ENCODE measurements at regions not wholly inside any gene's neighbourhood (a gene's known extent, or its start where the extent isn't known, plus 50 kb on each side); places are given as distances from the start of the nearest gene placed in this dataset.

- Histone ChIP-seq H3K27me3 (replicated peaks in 1 of 2; ENCODE audit: control insufficient read depth in 2 of 2, extremely low read depth in 1 of 2, insufficient read depth in 2 of 2, low read length in 1 of 2) (no peaks in the 10 kb centered on the region), H3K36me3 (ENCODE audit: control insufficient read depth in 2 of 2, extremely low read depth in 1 of 2, insufficient read depth in 1 of 2, low read length in 1 of 2) (peaks cover 2 to 4% of the 10 kb centered on the region in 2 donors), H3K27ac (ENCODE audit: low read length) (no peak overlapping the region), H3K9me3 (no peaks in the 10 kb centered on the region), H3K4me1 (ENCODE audit: control insufficient read depth in 1 of 2, extremely low read depth in 1 of 2, insufficient read depth in 2 of 2, low read length in 2 of 2) (peaks cover 4 to 30% of the 10 kb centered on the region in 2 experiments), H3K4me3 (ENCODE audit: control insufficient read depth in 1 of 2, extremely low read depth in 1 of 2, low read length in 1 of 2) (no peak overlapping the region)
- POLR2A ChIA-PET: interaction anchor here in 1 of 2 donors (0.6 to 0.7 kb wide), 2 partner anchors 10 to 344 kb away, joined by 3 read pairs; no protein-coding TSS in a partner anchor
- Mint-ChIP-seq H3K4me1 (peaks cover 71 to 75% (median 73%) of the 10 kb centered on the region in 3 donors), H3K36me3 (peaks cover 59% of the 10 kb centered on the region), H3K9me3 (peaks cover 0 to 8% (median 8%) of the 10 kb centered on the region in 3 donors), H3K27ac (peak overlapping the region; percentile 25 to 82), H3K4me3 (peak overlapping the region in 1 of 3 donors; percentile 11), H3K27me3 (no peaks in the 10 kb centered on the region)
- ATAC-seq (replicated peaks in 1 of 4) (no peak), DNase-seq (no peak)
- WGBS (ENCODE audit: insufficient coverage): no CpG with 5 or more reads among the region's 2 CpGs
- CTCF ChIA-PET: no interaction called here
These were observed 279.9 kb upstream of the MKLN1 start for GRCh38 chr7:131047651-131048304.

- peaks cover 76 to 80% (median 79%) of the 10 kb centered on the region in 3 donors for H3K4me1 Mint-ChIP-seq
- H3K4me1 ChIP-seq (ENCODE audit: control insufficient read depth in 1 of 2, extremely low read depth in 1 of 2, insufficient read depth in 2 of 2, low read length in 2 of 2): peaks cover 12 to 58% of the 10 kb centered on the region in 2 experiments
- ChIA-PET CTCF (interaction anchor here in 1 of 2 donors (1.1 kb wide), 1 partner anchor 13 kb away, joined by 5 read pairs; no protein-coding TSS in a partner anchor), POLR2A (interaction anchor here (0.5 to 0.8 kb wide), 3 partner anchors 35 to 46 kb away, joined by 3 read pairs; no protein-coding TSS in a partner anchor)
- H3K9me3 ChIP-seq: no peaks in the 10 kb centered on the region
- no peaks in the 10 kb centered on the region for H3K27me3 ChIP-seq (replicated peaks in 1 of 2; ENCODE audit: control insufficient read depth in 2 of 2, extremely low read depth in 1 of 2, insufficient read depth in 2 of 2, low read length in 1 of 2)
- DNase-seq (no peak), ATAC-seq (replicated peaks in 1 of 4) (peak in 1 of 4 experiments; percentile 27)
- H3K27ac ChIP-seq (ENCODE audit: low read length): peak overlapping the region; percentile 21
- peaks cover 62% of the 10 kb centered on the region for H3K36me3 Mint-ChIP-seq
- no peak overlapping the region for H3K4me3 ChIP-seq (ENCODE audit: control insufficient read depth in 1 of 2, extremely low read depth in 1 of 2, low read length in 1 of 2)
- peaks cover 0 to 6% (median 1%) of the 10 kb centered on the region in 3 donors for H3K9me3 Mint-ChIP-seq
- no peak overlapping the region for H3K4me3 Mint-ChIP-seq
- H3K27me3 Mint-ChIP-seq: no peaks in the 10 kb centered on the region
- H3K36me3 ChIP-seq (ENCODE audit: control insufficient read depth in 2 of 2, extremely low read depth in 1 of 2, insufficient read depth in 1 of 2, low read length in 1 of 2): peaks cover 2 to 9% of the 10 kb centered on the region in 2 donors
- no CpG with 5 or more reads among the region's 2 CpGs for WGBS (ENCODE audit: insufficient coverage)
- H3K27ac Mint-ChIP-seq: peak overlapping the region; percentile 6 to 46
These were observed 276.4 kb upstream of the MKLN1 start for GRCh38 chr7:131051304-131051703.

GRCh38 chr7:131052285-131052904, 275.3 kb upstream of the MKLN1 start:
- Mint-ChIP-seq H3K27ac (peak overlapping the region in 1 of 2 donors; percentile 52), H3K36me3 (peaks cover 52% of the 10 kb centered on the region), H3K27me3 (no peaks in the 10 kb centered on the region), H3K4me1 (peaks cover 76 to 81% (median 79%) of the 10 kb centered on the region in 3 donors), H3K4me3 (peak overlapping the region in 1 of 3 donors; percentile 38), H3K9me3 (peaks cover 0 to 4% (median 0%) of the 10 kb centered on the region in 3 donors)
- H3K27me3 ChIP-seq (replicated peaks in 1 of 2; ENCODE audit: control insufficient read depth in 2 of 2, extremely low read depth in 1 of 2, insufficient read depth in 2 of 2, low read length in 1 of 2): no peaks in the 10 kb centered on the region
- H3K36me3 ChIP-seq (ENCODE audit: control insufficient read depth in 2 of 2, extremely low read depth in 1 of 2, insufficient read depth in 1 of 2, low read length in 1 of 2): peaks cover 2 to 9% of the 10 kb centered on the region in 2 donors
- DNase-seq (no peak), ATAC-seq (replicated peaks in 1 of 4) (no peak)
- no peak overlapping the region for H3K27ac ChIP-seq (ENCODE audit: low read length)
- ChIA-PET CTCF (interaction anchor here (0.6 to 3.2 kb wide), 3 partner anchors 12 to 161 kb away, joined by 3 to 11 read pairs (median 5); no protein-coding TSS in a partner anchor), POLR2A (interaction anchor here in 1 of 2 donors (0.7 kb wide), 1 partner anchor 16 kb away, joined by 8 read pairs; no protein-coding TSS in a partner anchor)
- no peak overlapping the region for H3K4me3 ChIP-seq (ENCODE audit: control insufficient read depth in 1 of 2, extremely low read depth in 1 of 2, low read length in 1 of 2)
- WGBS (ENCODE audit: insufficient coverage): 86% methylated on average over 2 of the region's 4 CpGs
- H3K9me3 ChIP-seq: no peaks in the 10 kb centered on the region
- peaks cover 20 to 68% of the 10 kb centered on the region in 2 experiments for H3K4me1 ChIP-seq (ENCODE audit: control insufficient read depth in 1 of 2, extremely low read depth in 1 of 2, insufficient read depth in 2 of 2, low read length in 2 of 2)

GRCh38 chr7:131056007-131056406, 271.7 kb upstream of the MKLN1 start:
- Mint-ChIP-seq H3K27ac (peak overlapping the region; percentile 93 to 99), H3K36me3 (peaks cover 32% of the 10 kb centered on the region), H3K4me3 (peak overlapping the region; percentile 53 to 80 (median 60)), H3K4me1 (peaks cover 72 to 77% (median 76%) of the 10 kb centered on the region in 3 donors), H3K9me3 (no peaks in the 10 kb centered on the region), H3K27me3 (no peaks in the 10 kb centered on the region)
- no peaks in the 10 kb centered on the region for H3K27me3 ChIP-seq (replicated peaks in 1 of 2; ENCODE audit: control insufficient read depth in 2 of 2, extremely low read depth in 1 of 2, insufficient read depth in 2 of 2, low read length in 1 of 2)
- CTCF ChIA-PET: interaction anchor here (1.1 to 1.4 kb wide), 2 partner anchors 14 to 159 kb away, joined by 3 to 6 read pairs; no protein-coding TSS in a partner anchor
- no peak for DNase-seq
- ATAC-seq (replicated peaks in 1 of 4): no peak
- H3K36me3 ChIP-seq (ENCODE audit: control insufficient read depth in 2 of 2, extremely low read depth in 1 of 2, insufficient read depth in 1 of 2, low read length in 1 of 2): peaks cover 0 to 4% of the 10 kb centered on the region in 2 donors
- no peaks in the 10 kb centered on the region for H3K9me3 ChIP-seq
- peak overlapping the region; percentile 93 for H3K27ac ChIP-seq (ENCODE audit: low read length)
- WGBS (ENCODE audit: insufficient coverage): 89% methylated on average over 1 of the region's 2 CpGs
- POLR2A ChIA-PET: interaction anchor here (0.5 to 2.1 kb wide), 6 partner anchors 10 to 50 kb away, joined by 3 to 20 read pairs (median 12); no protein-coding TSS in a partner anchor
- H3K4me1 ChIP-seq (ENCODE audit: control insufficient read depth in 1 of 2, extremely low read depth in 1 of 2, insufficient read depth in 2 of 2, low read length in 2 of 2): peaks cover 25 to 72% of the 10 kb centered on the region in 2 experiments
- H3K4me3 ChIP-seq (ENCODE audit: control insufficient read depth in 1 of 2, extremely low read depth in 1 of 2, low read length in 1 of 2): no peak overlapping the region

- Histone ChIP-seq H3K36me3 (ENCODE audit: control insufficient read depth in 2 of 2, extremely low read depth in 1 of 2, insufficient read depth in 1 of 2, low read length in 1 of 2) (peaks cover 0 to 4% of the 10 kb centered on the region in 2 donors), H3K4me3 (ENCODE audit: control insufficient read depth in 1 of 2, extremely low read depth in 1 of 2, low read length in 1 of 2) (peak overlapping the region in 1 of 2 donors; percentile 12), H3K27me3 (replicated peaks in 1 of 2; ENCODE audit: control insufficient read depth in 2 of 2, extremely low read depth in 1 of 2, insufficient read depth in 2 of 2, low read length in 1 of 2) (no peaks in the 10 kb centered on the region), H3K9me3 (no peaks in the 10 kb centered on the region), H3K27ac (ENCODE audit: low read length) (peak overlapping the region; percentile 93), H3K4me1 (ENCODE audit: control insufficient read depth in 1 of 2, extremely low read depth in 1 of 2, insufficient read depth in 2 of 2, low read length in 2 of 2) (peaks cover 25 to 78% of the 10 kb centered on the region in 2 experiments)
- Mint-ChIP-seq H3K9me3 (no peaks in the 10 kb centered on the region), H3K36me3 (peaks cover 35% of the 10 kb centered on the region), H3K4me3 (peak overlapping the region; percentile 60 to 80 (median 63)), H3K27me3 (no peaks in the 10 kb centered on the region), H3K27ac (peak overlapping the region; percentile 93 to 99), H3K4me1 (peaks cover 77 to 81% (median 80%) of the 10 kb centered on the region in 3 donors)
- ChIA-PET CTCF (interaction anchor here (0.6 to 1.9 kb wide), 15 partner anchors 8 to 367 kb away, joined by 3 to 19 read pairs (median 5); no protein-coding TSS in a partner anchor), POLR2A (interaction anchor here (0.6 to 2.1 kb wide), 44 partner anchors 9 to 301 kb away, joined by 3 to 20 read pairs (median 5); no protein-coding TSS in a partner anchor)
- 0% methylated on average over 3 of the region's 6 CpGs for WGBS (ENCODE audit: insufficient coverage)
- DNase-seq (peak in 11 of 35 experiments; percentile 21 to 75 (median 41)), ATAC-seq (replicated peaks in 1 of 4) (peak; percentile 63 to 77 (median 64))
These were observed 270.5 kb upstream of the MKLN1 start for GRCh38 chr7:131057015-131057793.

All from T-cell (primary cell).